Mucosa of gallbladder (tissue), 1 donor: ENCODE measurements at regions not wholly inside any gene's neighbourhood (a gene's known extent, or its start where the extent isn't known, plus 50 kb on each side); places are given as distances from the start of the nearest gene placed in this dataset.

Experiments
- DNase-seq: peaks from one replicate; pipeline ENCODE4 v3.0.0-alpha.2; 2020; ENCODE audit warnings: low spot score
- donor health status: DM: no; HTN: no; CAD: no.

- no peak for DNase-seq
Measured at GRCh38 chr17:51487947-51488346, 227.6 kb downstream of the UTP18 start.

- DNase-seq: no peak
Measured at GRCh38 chr17:51491416-51491815, 231.1 kb downstream of the UTP18 start.

- no peak for DNase-seq
Measured at GRCh38 chr17:51493206-51493605, 232.9 kb downstream of the UTP18 start.

- DNase-seq: no peak
Measured at GRCh38 chr17:51496378-51496777, 236.0 kb downstream of the UTP18 start.

GRCh38 chr17:51499897-51500296, 239.6 kb downstream of the UTP18 start:
- no peak for DNase-seq

- DNase-seq: no peak
Measured at GRCh38 chr17:51500454-51500853, 240.1 kb downstream of the UTP18 start.

- DNase-seq: no peak
Measured at GRCh38 chr17:51505450-51505849, 245.1 kb downstream of the UTP18 start.

GRCh38 chr17:51507444-51507843, 247.1 kb downstream of the UTP18 start:
- no peak for DNase-seq

- no peak for DNase-seq
Measured at GRCh38 chr17:51508048-51508447, 247.7 kb downstream of the UTP18 start.

GRCh38 chr17:51510940-51511339, 250.6 kb downstream of the UTP18 start:
- no peak for DNase-seq

GRCh38 chr17:51512220-51512907, 252.0 kb downstream of the UTP18 start:
- DNase-seq: no peak

- DNase-seq: no peak
Measured at GRCh38 chr17:51516924-51517323, 256.6 kb downstream of the UTP18 start.

- no peak for DNase-seq
Measured at GRCh38 chr17:51524524-51524923, 264.2 kb downstream of the UTP18 start.

GRCh38 chr17:51526507-51526906, 266.2 kb downstream of the UTP18 start:
- DNase-seq: no peak

- DNase-seq: no peak
Measured at GRCh38 chr17:51527225-51527982, 267.1 kb downstream of the UTP18 start.

GRCh38 chr17:51528111-51528510, 267.8 kb downstream of the UTP18 start:
- DNase-seq: no peak

- no peak for DNase-seq
Measured at GRCh38 chr17:51533219-51533618, 272.9 kb downstream of the UTP18 start.

- no peak for DNase-seq
Measured at GRCh38 chr17:51533821-51534220, 273.5 kb downstream of the UTP18 start.

GRCh38 chr17:51536627-51537026, 276.3 kb downstream of the UTP18 start:
- no peak for DNase-seq

- no peak for DNase-seq
Measured at GRCh38 chr17:51537996-51538550, 277.7 kb downstream of the UTP18 start.

GRCh38 chr17:51540151-51540550, 279.8 kb downstream of the UTP18 start:
- no peak for DNase-seq

GRCh38 chr17:51541215-51541614, 280.9 kb downstream of the UTP18 start:
- no peak for DNase-seq

GRCh38 chr17:51546114-51546513, 285.8 kb downstream of the UTP18 start:
- DNase-seq: no peak
